IMR-90 (cell line): ENCODE measurements at regions not wholly inside any gene's neighbourhood (a gene's known extent, or its start where the extent isn't known, plus 50 kb on each side); places are given as distances from the start of the nearest gene placed in this dataset.

Source experiments
- ATAC-seq: fragments of 200-7000 bp; cut with Tn5 transposase; 2 replicates; pipeline ENCODE4 v1.9.1; 2020; ENCODE audit warnings: low read depth, mild to moderate bottlenecking, moderate library complexity
- BruUV-seq: library from RNA; stranded (reverse); fragments of 400-500 nt; replicated peaks from 2 replicates; lab custom pipeline; 2021; lab: Mats Ljungman, UMichigan
- CTCF ChIA-PET: fragments of 300-600 bp; formaldehyde crosslinking; extraction: SDS; loops from one replicate; lab custom pipeline; 2021; ENCODE audit warnings: antibody characterized with exemption; lab: Yijun Ruan, JAX
- POLR2A ChIA-PET: fragments of 300-600 bp; sonication (Branson Sonifier 250); formaldehyde crosslinking; loops from one replicate; lab custom pipeline; 2022; ENCODE audit warnings: antibody characterized with exemption; ENCODE audit not compliant: unreplicated experiment; lab: Charles Lee
- DNase-seq: peaks from one replicate; pipeline ENCODE4 v3.0.0; 2013
- H2AFZ ChIP-seq: replicated peaks from 2 replicates; pipeline ENCODE3; 2013; ENCODE audit warnings: low read length, mild to moderate bottlenecking; ENCODE audit not compliant: poor library complexity
- H2AK5ac ChIP-seq: 2 replicates; pipeline ENCODE4 v1.6.1; 2013; ENCODE audit warnings: low read depth, low read length, inconsistent platforms
- H2AK9ac ChIP-seq: replicated peaks from 2 replicates; pipeline ENCODE3; 2013; ENCODE audit warnings: mild to moderate bottlenecking, low read depth, low read length, moderate library complexity; ENCODE audit not compliant: poor library complexity
- H2BK120ac ChIP-seq: 2 replicates; pipeline ENCODE4 v1.6.1; 2013; ENCODE audit warnings: low read depth, low read length, inconsistent platforms
- H2BK15ac ChIP-seq: 3 replicates; pipeline ENCODE4 v1.6.1; 2013; ENCODE audit warnings: low read depth, low read length, inconsistent platforms
- H2BK20ac ChIP-seq: 2 replicates; pipeline ENCODE4 v1.6.1; 2013; ENCODE audit warnings: low read depth, mild to moderate bottlenecking, inconsistent platforms, low read length, moderate library complexity
- H2BK5ac ChIP-seq: 2 replicates; pipeline ENCODE4 v1.6.1; 2013; ENCODE audit warnings: mild to moderate bottlenecking, low read depth, low read length, inconsistent platforms; ENCODE audit not compliant: poor library complexity, severe bottlenecking
- H3K14ac ChIP-seq: replicated peaks from 2 replicates; pipeline ENCODE4 v1.6.1; 2013; ENCODE audit warnings: low read depth, low read length, inconsistent platforms
- H3K18ac ChIP-seq: 2 replicates; pipeline ENCODE4 v1.6.1; 2013; ENCODE audit warnings: low read depth, low read length, control low read depth
- H3K23ac ChIP-seq: 2 replicates; pipeline ENCODE4 v1.6.1; 2013; ENCODE audit warnings: low read depth, low read length, inconsistent platforms
- H3K27ac ChIP-seq: 2 replicates; pipeline ENCODE4 v1.5.1; 2013; ENCODE audit warnings: mild to moderate bottlenecking, control low read depth, low read length; ENCODE audit not compliant: insufficient read depth
- H3K27me3 ChIP-seq: 2 replicates; pipeline ENCODE4 v1.6.1; 2013; ENCODE audit warnings: low read length; ENCODE audit not compliant: control insufficient read depth, insufficient read depth
- H3K36me3 ChIP-seq: 2 replicates; pipeline ENCODE4 v1.6.1; 2013; ENCODE audit warnings: low read length, mixed read lengths; ENCODE audit not compliant: control insufficient read depth, insufficient read depth
- H3K4ac ChIP-seq: 2 replicates; pipeline ENCODE4 v1.6.1; 2013; ENCODE audit warnings: low read depth, low read length, inconsistent platforms
- H3K4me1 ChIP-seq: 2 replicates; pipeline ENCODE4 v1.6.1; 2013; ENCODE audit warnings: low read length, mixed read lengths; ENCODE audit not compliant: control insufficient read depth, insufficient read depth
- H3K4me2 ChIP-seq: 2 replicates; pipeline ENCODE4 v1.6.1; 2013; ENCODE audit warnings: low read depth, mild to moderate bottlenecking, control low read depth, low read length, moderate library complexity
- H3K4me3 ChIP-seq: 2 replicates; pipeline ENCODE4 v1.5.1; 2013; ENCODE audit warnings: low read depth, mild to moderate bottlenecking, control low read depth, low read length, moderate library complexity; ENCODE audit not compliant: insufficient read depth
- H3K56ac ChIP-seq: 2 replicates; pipeline ENCODE4 v1.6.1; 2013; ENCODE audit warnings: low read length, inconsistent platforms; ENCODE audit not compliant: insufficient read depth; ENCODE audit errors: extremely low read depth
- H3K79me1 ChIP-seq, 2 experiments: 2 replicates each; pipeline ENCODE4 v1.6.1; 2013; ENCODE audit warnings: low read length in 2 of 2, inconsistent platforms in 1 of 2, low read depth in 1 of 2
- H3K9ac ChIP-seq: 2 replicates; pipeline ENCODE4 v1.6.1; 2013; ENCODE audit warnings: low read depth, low read length, control low read depth
- H3K9me1 ChIP-seq: 2 replicates; pipeline ENCODE4 v1.6.1; 2013; ENCODE audit warnings: low read length, inconsistent platforms; ENCODE audit not compliant: insufficient read depth
- H3K9me3 ChIP-seq: 2 replicates; pipeline ENCODE4 v1.6.1; 2013; ENCODE audit warnings: low read length; ENCODE audit not compliant: control insufficient read depth, insufficient read depth
- H4K20me1 ChIP-seq: 2 replicates; pipeline ENCODE4 v1.6.1; 2013; ENCODE audit warnings: low read length, inconsistent platforms; ENCODE audit not compliant: insufficient read depth
- H4K5ac ChIP-seq: 2 replicates; pipeline ENCODE4 v1.6.1; 2013; ENCODE audit warnings: mild to moderate bottlenecking, low read depth, low read length, control low read depth
- H4K8ac ChIP-seq, 2 experiments: 2 replicates each; pipeline ENCODE4 v1.6.1; 2013; ENCODE audit warnings: low read depth in 2 of 2, low read length in 2 of 2, control low read depth in 1 of 2, inconsistent platforms in 1 of 2
- H4K91ac ChIP-seq: 2 replicates; pipeline ENCODE4 v1.6.1; 2013; ENCODE audit warnings: low read depth, low read length, inconsistent platforms; ENCODE audit not compliant: insufficient read depth
- BHLHE40 ChIP-seq: fragments of 150-350 bp; IDR thresholded peaks from 2 replicates; pipeline ENCODE4 v1.6.1; 2016; ENCODE audit warnings: mild to moderate bottlenecking, low read depth, low read length
- CEBPB ChIP-seq: IDR thresholded peaks from 2 replicates; pipeline ENCODE4 v1.6.1; 2012; ENCODE audit warnings: low read depth, low read length, improper control_type of control experiment
- CHD1 ChIP-seq: IDR thresholded peaks from 2 replicates; pipeline ENCODE4 v1.6.1; 2012; ENCODE audit warnings: low read depth, low read length, improper control_type of control experiment
- CTCF ChIP-seq: conservative IDR thresholded peaks from 2 replicates; pipeline ENCODE4 v1.5.1; 2012; ENCODE audit warnings: mild to moderate bottlenecking, low read depth, low read length, improper control_type of control experiment
- ELK1 ChIP-seq: fragments of 150-350 bp; IDR thresholded peaks from 2 replicates; pipeline ENCODE4 v1.6.1; 2016; ENCODE audit warnings: low read depth, mild to moderate bottlenecking, low read length, moderate library complexity, borderline replicate concordance
- FOS ChIP-seq: fragments of 150-350 bp; IDR thresholded peaks from 2 replicates; pipeline ENCODE4 v1.6.1; 2016; ENCODE audit warnings: low read depth, low read length
- MAFK ChIP-seq: IDR thresholded peaks from 2 replicates; pipeline ENCODE4 v1.6.1; 2012; ENCODE audit warnings: low read depth, low read length, improper control_type of control experiment
- MAZ ChIP-seq: IDR thresholded peaks from 2 replicates; pipeline ENCODE4 v1.6.1; 2012; ENCODE audit warnings: low read depth, mild to moderate bottlenecking, low read length, improper control_type of control experiment, moderate library complexity, borderline replicate concordance
- MXI1 ChIP-seq: IDR thresholded peaks from 2 replicates; pipeline ENCODE4 v1.6.1; 2012; ENCODE audit warnings: low read depth, mild to moderate bottlenecking, low read length, moderate library complexity, borderline replicate concordance
- NFE2L2 ChIP-seq: fragments of 150-350 bp; IDR thresholded peaks from 2 replicates; pipeline ENCODE4 v1.6.1; 2016; ENCODE audit warnings: low read depth, mild to moderate bottlenecking, low read length
- POLR2A ChIP-seq: IDR thresholded peaks from 2 replicates; pipeline ENCODE4 v1.6.1; 2012; ENCODE audit warnings: mild to moderate bottlenecking, low read depth, low read length
- RAD21 ChIP-seq: IDR thresholded peaks from 2 replicates; pipeline ENCODE4 v1.6.1; 2012; ENCODE audit warnings: low read length, improper control_type of control experiment
- RCOR1 ChIP-seq: IDR thresholded peaks from 2 replicates; pipeline ENCODE4 v1.6.1; 2012; ENCODE audit warnings: mild to moderate bottlenecking, low read length, improper control_type of control experiment; ENCODE audit not compliant: insufficient replicate concordance
- RFX5 ChIP-seq: IDR thresholded peaks from 2 replicates; pipeline ENCODE4 v1.8.0; 2012; ENCODE audit warnings: low read depth, mild to moderate bottlenecking, low read length, moderate library complexity
- SMC3 ChIP-seq: fragments of 150-350 bp; IDR thresholded peaks from 2 replicates; pipeline ENCODE4 v1.6.1; 2016; ENCODE audit warnings: low read depth, mild to moderate bottlenecking, antibody characterized with exemption, low read length, moderate library complexity
- USF2 ChIP-seq: fragments of 150-350 bp; IDR thresholded peaks from 2 replicates; pipeline ENCODE4 v1.6.1; 2017; ENCODE audit warnings: mild to moderate bottlenecking, antibody characterized with exemption, low read length, low read depth
- WGBS, 2 experiments: methylation state at CpG; one replicate each; pipeline versions ENCODE4 v1.1.5 to v1.1.7; 2013; ENCODE audit warnings: missing lambda C conversion rate in 2 of 2; ENCODE audit not compliant: insufficient read length in 1 of 2; ENCODE audit errors: extremely low coverage in 2 of 2; 5-methylcytosine and 5-hydroxymethylcytosine counted together
- dilution Hi-C: fragments of 300-500 bp; cut with HindIII; formaldehyde crosslinking; loops from one replicate; pipeline ENCODE4 v1.14.3; 2018; ENCODE audit warnings: low sequenced_read_pairs; ENCODE audit not compliant: unreplicated experiment
- in situ Hi-C: fragments of 300-500 bp; cut with MboI; formaldehyde crosslinking; loops from 3 replicates; pipeline ENCODE4 v1.14.3; 2019; ENCODE audit warnings: low sequenced_read_pairs, inconsistent platforms, mixed read lengths
- intact Hi-C: fragments of 100-400 bp; cut with micrococcal nuclease; formaldehyde crosslinking; loops from 2 replicates; pipeline ENCODE4 v1.10.0; 2022

- CTCF ChIA-PET, result no interaction called here
Observed at GRCh38 chr3:178054471-178054870, 481.8 kb upstream of the KCNMB2 start.

More at GRCh38 chr3:178054471-178054870, 481.8 kb upstream of the KCNMB2 start:
- no peaks in the 10 kb centered on the region for H3K9me3 ChIP-seq
- no peaks in the 10 kb centered on the region for H3K79me1 ChIP-seq
- peak overlapping the region; percentile 1; the same call in 1 of the 2 replicates for H4K5ac ChIP-seq
- no peak overlapping the region for H3K4me3 ChIP-seq
- no TSS peak for BruUV-seq
- TF ChIP-seq MAZ, result no peak
- no peak for TF ChIP-seq ELK1
- no peak for TF ChIP-seq MAFK
- no peak for TF ChIP-seq POLR2A
- no peak for TF ChIP-seq NFE2L2
- TF ChIP-seq SMC3, result no peak
- TF ChIP-seq RFX5, result no peak
- TF ChIP-seq RAD21, result no peak
- TF ChIP-seq CEBPB, result no peak
- no peak for TF ChIP-seq CTCF
- TF ChIP-seq FOS, result no peak
- TF ChIP-seq RCOR1, result no peak
- TF ChIP-seq USF2, result no peak
- TF ChIP-seq BHLHE40, result no peak
- TF ChIP-seq MXI1, result no peak
- TF ChIP-seq CHD1, result no peak
- 0 out of 4 replicates have a peak overlapping the region, but pooled peaks of 1 of the 2 experiments have one; percentile 52 for H4K8ac ChIP-seq
- dilution Hi-C loops (no loop called here), intact Hi-C loops (no loop called here), in situ Hi-C loops (no loop called here)
- no peak for DNase-seq
- H2AFZ ChIP-seq, result no peak overlapping the region
- peak overlapping the region; percentile 45; the same call in 1 of the 2 replicates for H3K4ac ChIP-seq
- peak overlapping the region; percentile 58; the same call in 1 of the 2 replicates for H3K14ac ChIP-seq
- H3K27ac ChIP-seq, result no peak overlapping the region
- no peaks in the 10 kb centered on the region for H3K36me3 ChIP-seq
- no peaks in the 10 kb centered on the region for H4K20me1 ChIP-seq
- 100% methylated on average over 1 of the region's 3 CpGs; no CpG with 5 or more reads in 1 of the 2 experiments for WGBS, 2 experiments
- no peaks in the 10 kb centered on the region for H3K9me1 ChIP-seq
- peak overlapping the region; percentile 1; the same call in 1 of the 2 replicates for H3K4me2 ChIP-seq
- H2BK15ac ChIP-seq, result no peak overlapping the region
- H3K56ac ChIP-seq, result no peak overlapping the region
- H2AK5ac ChIP-seq, result no peak overlapping the region
- H3K9ac ChIP-seq, result no peak overlapping the region
- peaks cover 4% of the 10 kb centered on the region for H3K4me1 ChIP-seq
- ATAC-seq, result no peak
- peak overlapping the region; percentile 17; the same call in 1 of the 2 replicates for H3K18ac ChIP-seq
- H2BK120ac ChIP-seq, result no peak overlapping the region
- H3K23ac ChIP-seq, result no peak overlapping the region
- H4K91ac ChIP-seq, result no peak overlapping the region
- H2BK20ac ChIP-seq, result 0 out of 2 replicates have a peak overlapping the region, but pooled peaks have one; percentile 74
- H2AK9ac ChIP-seq, result no peak overlapping the region
- H3K27me3 ChIP-seq, result no peaks in the 10 kb centered on the region
- no peak overlapping the region for H2BK5ac ChIP-seq
- POLR2A ChIA-PET, result no interaction called here
